AG04449 (cell line): ENCODE measurements at regions not wholly inside any gene's neighbourhood (a gene's known extent, or its start where the extent isn't known, plus 50 kb on each side); places are given as distances from the start of the nearest gene placed in this dataset.

Experiments
- CTCF ChIA-PET: fragments of 350-600 bp; formaldehyde crosslinking; extraction: SDS; loops from one replicate; lab custom pipeline; 2021; ENCODE audit warnings: antibody characterized with exemption; lab: Yijun Ruan, JAX
- POLR2A ChIA-PET: fragments of 400-600, 350-600 bp; formaldehyde crosslinking; extraction: SDS; loops from one replicate; lab custom pipeline; 2020; ENCODE audit warnings: antibody characterized with exemption, inconsistent platforms; lab: Yijun Ruan, JAX
- DNase-seq: peaks from one replicate; pipeline ENCODE4 v3.0.0-alpha.2; 2010; ENCODE audit warnings: low read depth, low spot score
- H3K4me3 ChIP-seq: 2 replicates; pipeline ENCODE4 v1.5.1; 2011; ENCODE audit warnings: low read depth, mild to moderate bottlenecking, control low read depth, low read length
- CTCF ChIP-seq: IDR thresholded peaks from one replicate; pipeline ENCODE4 v1.5.1; 2011; ENCODE audit warnings: mild to moderate bottlenecking, moderate library complexity, low read length, control low read depth, inconsistent platforms; ENCODE audit not compliant: insufficient read depth; ENCODE audit errors: missing control alignments

GRCh38 chr9:78806492-78807160, 509.7 kb downstream of the PSAT1 start:
- no peak for DNase-seq
- ChIA-PET POLR2A (no interaction called here), CTCF (interaction anchor here (0.7 to 1.6 kb wide), 2 partner anchors 14 kb away, joined by 3 to 9 read pairs; no protein-coding TSS in a partner anchor)
- H3K4me3 ChIP-seq = no peak overlapping the region
- TF ChIP-seq CTCF = no peak

- no peak overlapping the region for H3K4me3 ChIP-seq
- ChIA-PET CTCF (interaction anchor here (1.6 kb wide), 1 partner anchor 14 kb away, joined by 9 read pairs; no protein-coding TSS in a partner anchor), POLR2A (no interaction called here)
- DNase-seq = no peak
- no peak for TF ChIP-seq CTCF
Measured at GRCh38 chr9:78807286-78807685, 510.4 kb downstream of the PSAT1 start.

GRCh38 chr9:78808048-78808447, 511.1 kb downstream of the PSAT1 start:
- ChIA-PET CTCF (interaction anchor here (1.6 kb wide), 1 partner anchor 13 kb away, joined by 9 read pairs; no protein-coding TSS in a partner anchor), POLR2A (no interaction called here)

GRCh38 chr9:78811622-78812276, 514.8 kb downstream of the PSAT1 start:
- ChIA-PET CTCF (interaction anchor here (1.0 to 5.1 kb wide), 3 partner anchors 10 to 191 kb away, joined by 3 to 37 read pairs (median 3); no protein-coding TSS in a partner anchor), POLR2A (no interaction called here)
- no peak for TF ChIP-seq CTCF
- DNase-seq = no peak
- no peak overlapping the region for H3K4me3 ChIP-seq

More at GRCh38 chr9:78808048-78808447, 511.1 kb downstream of the PSAT1 start:
- no peak overlapping the region for H3K4me3 ChIP-seq
- DNase-seq = no peak
- no peak for TF ChIP-seq CTCF

GRCh38 chr9:78812665-78813064, 515.7 kb downstream of the PSAT1 start:
- ChIA-PET CTCF (interaction anchor here (5.1 kb wide), 1 partner anchor 9 kb away, joined by 37 read pairs; no protein-coding TSS in a partner anchor), POLR2A (no interaction called here)
- no peak overlapping the region for H3K4me3 ChIP-seq
- DNase-seq = no peak
- no peak for TF ChIP-seq CTCF

- no peak for DNase-seq
- no peak overlapping the region for H3K4me3 ChIP-seq
- CTCF ChIA-PET = interaction anchor here (5.1 kb wide), 1 partner anchor 8 kb away, joined by 37 read pairs; no protein-coding TSS in a partner anchor
- TF ChIP-seq CTCF = no peak
- POLR2A ChIA-PET = no interaction called here
Measured at GRCh38 chr9:78813602-78814180, 516.8 kb downstream of the PSAT1 start.
